ENCODE measurements at regions not wholly inside any gene's neighbourhood (a gene's known extent, or its start where the extent isn't known, plus 50 kb on each side); places are given as distances from the start of the nearest gene placed in this dataset.

GRCh38 chr7:18317941-18318340 is 177.6 kb upstream of the HDAC9 start:
- Histone ChIP-seq H3K4me2 (ENCODE audit: control insufficient read depth, insufficient read depth) (no peak overlapping the region), H3K36me3 (ENCODE audit: control insufficient read depth in 2 of 2, insufficient read depth in 2 of 2, low read length in 1 of 2) (no peaks in the 10 kb centered on the region), H3K4me3 (no peak overlapping the region), H3K9ac (ENCODE audit: control insufficient read depth, insufficient read depth, low read length) (no peak overlapping the region), H3K27me3 (replicated peaks in 1 of 2; ENCODE audit: control insufficient read depth in 2 of 2, insufficient read depth in 2 of 2, low read length in 1 of 2) (no peaks in the 10 kb centered on the region; a peak in 1 of 4 replicates), H3K27ac (ENCODE audit: control insufficient read depth, insufficient read depth) (no peak overlapping the region), H3K4me1 (ENCODE audit: control insufficient read depth, insufficient read depth, low read length) (no peaks in the 10 kb centered on the region), H2AFZ (ENCODE audit: control insufficient read depth, low read depth, low read length) (no peak overlapping the region), H3K79me2 (ENCODE audit: control insufficient read depth, insufficient read depth, low read length) (no peaks in the 10 kb centered on the region), H3K9me3 (replicated peaks; ENCODE audit: control insufficient read depth, insufficient read depth, low read length) (no peaks in the 10 kb centered on the region), H4K20me1 (ENCODE audit: control insufficient read depth, insufficient read depth) (no peaks in the 10 kb centered on the region)
- no peak for ATAC-seq
- in situ Hi-C loops (cut with MboI) = no loop called here
- no peak for DNase-seq (ENCODE audit: low read depth, low spot score)
- BruUV-seq (replicated peaks) = no TSS peak
- ChIA-PET RAD21 (ENCODE audit: unreplicated experiment) (no interaction called here), CTCF (interaction anchor here (1.0 kb wide), 1 partner anchor 23 kb away, joined by 3 read pairs; no protein-coding TSS in a partner anchor), POLR2A (no interaction called here), SMC1A (ENCODE audit: uncharacterized antibody, unreplicated experiment) (interaction anchor here (0.7 to 1.1 kb wide), 2 partner anchors 9 to 253 kb away, joined by 3 read pairs; no protein-coding TSS in a partner anchor)
- no peak for FAIRE-seq
- TF ChIP-seq EP300 (IDR thresholded peaks at IDR 0.05; ENCODE audit: borderline replicate concordance in 1 of 2, control insufficient read depth in 1 of 2, low read depth in 2 of 2, low read length in 2 of 2) (no peak), PAX5 (IDR thresholded peaks at IDR 0.05; ENCODE audit: borderline replicate concordance, low read depth, low read length) (no peak), SMARCA5 (IDR thresholded peaks at IDR 0.05) (no peak), NR2C2 (IDR thresholded peaks at IDR 0.05; ENCODE audit: borderline replicate concordance, control insufficient read depth, insufficient read length, low read depth) (no peak), PKNOX1 (IDR thresholded peaks at IDR 0.05) (no peak), HCFC1 (IDR thresholded peaks at IDR 0.05; ENCODE audit: low read length) (no peak), SP1 (IDR thresholded peaks at IDR 0.05; ENCODE audit: low read depth, low read length) (no peak), LARP7 (IDR thresholded peaks at IDR 0.05) (no peak), NFYA (IDR thresholded peaks at IDR 0.05; ENCODE audit: borderline replicate concordance, low read depth, low read length) (no peak), ZNF207 (IDR thresholded peaks at IDR 0.05; ENCODE audit: borderline replicate concordance) (no peak), ZBTB33 (IDR thresholded peaks at IDR 0.05) (no peak), MTA2 (IDR thresholded peaks at IDR 0.05; ENCODE audit: low read depth) (no peak), BMI1 (IDR thresholded peaks at IDR 0.05; ENCODE audit: borderline replicate concordance) (no peak)
- TF ChIP-seq, protein P1, sequence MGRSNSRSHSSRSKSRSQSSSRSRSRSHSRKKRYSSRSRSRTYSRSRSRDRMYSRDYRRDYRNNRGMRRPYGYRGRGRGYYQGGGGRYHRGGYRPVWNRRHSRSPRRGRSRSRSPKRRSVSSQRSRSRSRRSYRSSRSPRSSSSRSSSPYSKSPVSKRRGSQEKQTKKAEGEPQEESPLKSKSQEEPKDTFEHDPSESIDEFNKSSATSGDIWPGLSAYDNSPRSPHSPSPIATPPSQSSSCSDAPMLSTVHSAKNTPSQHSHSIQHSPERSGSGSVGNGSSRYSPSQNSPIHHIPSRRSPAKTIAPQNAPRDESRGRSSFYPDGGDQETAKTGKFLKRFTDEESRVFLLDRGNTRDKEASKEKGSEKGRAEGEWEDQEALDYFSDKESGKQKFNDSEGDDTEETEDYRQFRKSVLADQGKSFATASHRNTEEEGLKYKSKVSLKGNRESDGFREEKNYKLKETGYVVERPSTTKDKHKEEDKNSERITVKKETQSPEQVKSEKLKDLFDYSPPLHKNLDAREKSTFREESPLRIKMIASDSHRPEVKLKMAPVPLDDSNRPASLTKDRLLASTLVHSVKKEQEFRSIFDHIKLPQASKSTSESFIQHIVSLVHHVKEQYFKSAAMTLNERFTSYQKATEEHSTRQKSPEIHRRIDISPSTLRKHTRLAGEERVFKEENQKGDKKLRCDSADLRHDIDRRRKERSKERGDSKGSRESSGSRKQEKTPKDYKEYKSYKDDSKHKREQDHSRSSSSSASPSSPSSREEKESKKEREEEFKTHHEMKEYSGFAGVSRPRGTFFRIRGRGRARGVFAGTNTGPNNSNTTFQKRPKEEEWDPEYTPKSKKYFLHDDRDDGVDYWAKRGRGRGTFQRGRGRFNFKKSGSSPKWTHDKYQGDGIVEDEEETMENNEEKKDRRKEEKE (IDR thresholded peaks at IDR 0.05) = no peak
- intact Hi-C loops (cut with micrococcal nuclease; ENCODE audit: unreplicated experiment) = no loop called here
- WGBS (ENCODE audit: insufficient coverage, insufficient replicate concordance, low lambda C conversion rate, missing lambda C conversion rate) = 16% methylated on average over 2 of the region's 2 CpGs
